Liver (tissue), 8 donors: ENCODE measurements at regions not wholly inside any gene's neighbourhood (a gene's known extent, or its start where the extent isn't known, plus 50 kb on each side); places are given as distances from the start of the nearest gene placed in this dataset.

Experiments
- DNase-seq: peaks from one replicate; pipeline ENCODE4 v3.0.0-alpha.2; 2017; ENCODE audit warnings: low spot score
- H3K27ac ChIP-seq, 2 donors: one replicate each; pipeline ENCODE4 v1.7.0; 2013; ENCODE audit warnings: inconsistent platforms in 2 of 2, low read length in 2 of 2, control low read depth in 1 of 2, low read depth in 1 of 2, mild to moderate bottlenecking in 1 of 2
- H3K27me3 ChIP-seq, 4 donors: one replicate each; pipeline versions ENCODE4 v1.6.1 to v1.7.0; 2013; ENCODE audit warnings: low read length in 3 of 4, inconsistent platforms in 1 of 4, mild to moderate bottlenecking in 1 of 4, moderate library complexity in 1 of 4; ENCODE audit not compliant: control insufficient read depth in 4 of 4, insufficient read depth in 4 of 4
- H3K36me3 ChIP-seq, 4 donors: one replicate each; pipeline versions ENCODE4 v1.6.1 to v1.7.0; 2013; ENCODE audit warnings: low read length in 3 of 4, mild to moderate bottlenecking in 3 of 4, low read depth in 1 of 4, moderate library complexity in 1 of 4; ENCODE audit not compliant: control insufficient read depth in 4 of 4, insufficient read depth in 3 of 4
- H3K4me1 ChIP-seq, 4 donors: one replicate each; pipeline versions ENCODE4 v1.6.1 to v1.7.0; 2013; ENCODE audit warnings: low read length in 3 of 4, mild to moderate bottlenecking in 3 of 4, moderate library complexity in 1 of 4; ENCODE audit not compliant: control insufficient read depth in 4 of 4, insufficient read depth in 4 of 4
- H3K4me3 ChIP-seq, 3 donors: one replicate each; pipeline versions ENCODE4 v1.6.1 to v1.7.0; 2013; ENCODE audit warnings: low read length in 3 of 3, control low read depth in 1 of 3, low read depth in 1 of 3, mild to moderate bottlenecking in 1 of 3
- H3K9ac ChIP-seq, 2 donors: one replicate each; pipeline ENCODE4 v1.7.0; 2013; ENCODE audit warnings: low read length in 2 of 2, mild to moderate bottlenecking in 2 of 2, moderate library complexity in 2 of 2, control low read depth in 1 of 2, low read depth in 1 of 2
- H3K9me3 ChIP-seq, 4 donors: one replicate each; pipeline versions ENCODE4 v1.6.1 to v1.7.0; 2013; ENCODE audit warnings: low read length in 3 of 4; ENCODE audit not compliant: control insufficient read depth in 4 of 4
- EGR1 ChIP-seq, 2 donors: IDR thresholded peaks; 2 replicates each; pipeline ENCODE4 v1.6.1; 2016 to 2018; ENCODE audit warnings: antibody characterized with exemption in 2 of 2, low read depth in 2 of 2
- FOXA1 ChIP-seq: IDR thresholded peaks from 2 replicates; pipeline ENCODE4 v1.6.1; 2016; ENCODE audit warnings: antibody characterized with exemption
- HNF4G ChIP-seq: IDR thresholded peaks from 2 replicates; pipeline ENCODE4 v1.6.1; 2016; ENCODE audit warnings: antibody characterized with exemption
- NR2F2 ChIP-seq: IDR thresholded peaks from 2 replicates; pipeline ENCODE4 v1.6.1; 2016; ENCODE audit warnings: antibody characterized with exemption
- RAD21 ChIP-seq, 2 donors: IDR thresholded peaks; 2 replicates each; pipeline ENCODE4 v1.6.1; 2016; ENCODE audit warnings: antibody characterized with exemption in 2 of 2, mild to moderate bottlenecking in 2 of 2
- SP1 ChIP-seq: IDR thresholded peaks from 2 replicates; pipeline ENCODE4 v1.6.1; 2018; ENCODE audit warnings: antibody characterized with exemption, mild to moderate bottlenecking
- TAF1 ChIP-seq: conservative IDR thresholded peaks from 2 replicates; pipeline ENCODE4 v1.6.1; 2016; ENCODE audit warnings: antibody characterized with exemption, mild to moderate bottlenecking
- YY1 ChIP-seq: IDR thresholded peaks from 2 replicates; pipeline ENCODE4 v1.6.1; 2016; ENCODE audit warnings: antibody characterized with exemption, mild to moderate bottlenecking
- WGBS: extraction: QIAGEN DNeasy Blood & Tissue Kit; methylation state at CpG from one replicate; pipeline ENCODE4 v1.1.7; 2013; 5-methylcytosine and 5-hydroxymethylcytosine counted together
- TF ChIP-seq, protein P1 (sequence below): IDR thresholded peaks from 2 replicates; pipeline ENCODE4 v1.6.1; 2016; ENCODE audit warnings: antibody characterized with exemption, mild to moderate bottlenecking
- TF ChIP-seq, protein P2 (sequence below): fragments of 150-350 bp; IDR thresholded peaks from 2 replicates; pipeline ENCODE4 v1.5.1; 2017; ENCODE audit warnings: improper control_type of control experiment, low read depth, low read length; ENCODE audit not compliant: missing input control
- TF ChIP-seq, protein P3 (sequence below): IDR thresholded peaks from 2 replicates; pipeline ENCODE4 v1.6.1; 2016; ENCODE audit warnings: antibody characterized with exemption
- TF ChIP-seq, protein P4 (sequence below): IDR thresholded peaks from 2 replicates; pipeline ENCODE4 v1.6.1; 2016; ENCODE audit warnings: antibody characterized with exemption
- donor health status: healthy.
- donor health status: healthy.
- donor health status: healthy.
- donor health status: healthy.
- donor health status: healthy.

DNA sequence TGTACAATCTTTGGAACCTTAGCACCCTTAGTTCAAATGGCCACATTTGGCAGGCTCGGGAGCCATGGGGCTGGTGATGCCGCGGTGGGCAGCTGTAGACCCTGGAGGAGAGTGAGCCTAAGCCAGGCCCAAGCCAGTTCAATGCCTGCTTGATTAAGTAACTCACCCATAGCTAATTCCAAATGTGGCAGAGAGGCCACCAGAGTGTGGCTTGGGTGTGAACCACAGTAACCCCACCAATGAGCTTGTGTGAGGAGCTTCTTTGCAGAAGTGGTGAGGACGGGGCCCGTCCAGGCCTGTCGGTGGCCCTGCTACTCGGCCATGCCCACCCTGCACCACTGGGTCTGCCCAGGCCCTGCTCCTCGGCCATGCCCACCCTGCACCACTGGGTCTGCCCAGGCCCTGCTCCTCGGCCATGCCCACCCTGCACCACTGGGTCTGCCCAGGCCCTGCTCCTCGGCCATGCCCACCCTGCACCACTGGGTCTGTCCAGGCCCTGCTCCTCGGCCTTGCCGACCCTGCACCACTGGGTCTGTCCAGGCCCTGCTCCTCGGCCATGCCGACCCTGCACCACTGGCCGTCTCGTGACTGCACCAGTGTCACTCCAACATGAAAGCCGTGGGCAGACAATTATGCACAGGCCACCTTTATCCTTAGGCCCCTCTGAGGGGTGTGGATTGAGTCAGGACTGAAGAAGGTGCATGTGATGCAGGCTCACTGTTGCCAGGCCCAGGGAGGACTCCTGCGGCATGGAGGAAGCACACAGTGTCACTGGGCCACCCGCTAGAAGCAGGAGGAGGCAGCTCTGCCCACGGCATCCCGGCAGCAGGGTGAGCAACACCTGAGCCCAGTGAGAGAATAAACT lies 75.4 kb downstream of the MRPL36 start:
- no peak overlapping the region for H3K27ac ChIP-seq
- peaks cover 0 to 4% (median 0%) of the 10 kb centered on the region in 4 donors for H3K27me3 ChIP-seq
- no peaks in the 10 kb centered on the region for H3K4me1 ChIP-seq
- no peaks in the 10 kb centered on the region for H3K36me3 ChIP-seq
- no peak for TF ChIP-seq NR2F2
- TF ChIP-seq, protein P1, sequence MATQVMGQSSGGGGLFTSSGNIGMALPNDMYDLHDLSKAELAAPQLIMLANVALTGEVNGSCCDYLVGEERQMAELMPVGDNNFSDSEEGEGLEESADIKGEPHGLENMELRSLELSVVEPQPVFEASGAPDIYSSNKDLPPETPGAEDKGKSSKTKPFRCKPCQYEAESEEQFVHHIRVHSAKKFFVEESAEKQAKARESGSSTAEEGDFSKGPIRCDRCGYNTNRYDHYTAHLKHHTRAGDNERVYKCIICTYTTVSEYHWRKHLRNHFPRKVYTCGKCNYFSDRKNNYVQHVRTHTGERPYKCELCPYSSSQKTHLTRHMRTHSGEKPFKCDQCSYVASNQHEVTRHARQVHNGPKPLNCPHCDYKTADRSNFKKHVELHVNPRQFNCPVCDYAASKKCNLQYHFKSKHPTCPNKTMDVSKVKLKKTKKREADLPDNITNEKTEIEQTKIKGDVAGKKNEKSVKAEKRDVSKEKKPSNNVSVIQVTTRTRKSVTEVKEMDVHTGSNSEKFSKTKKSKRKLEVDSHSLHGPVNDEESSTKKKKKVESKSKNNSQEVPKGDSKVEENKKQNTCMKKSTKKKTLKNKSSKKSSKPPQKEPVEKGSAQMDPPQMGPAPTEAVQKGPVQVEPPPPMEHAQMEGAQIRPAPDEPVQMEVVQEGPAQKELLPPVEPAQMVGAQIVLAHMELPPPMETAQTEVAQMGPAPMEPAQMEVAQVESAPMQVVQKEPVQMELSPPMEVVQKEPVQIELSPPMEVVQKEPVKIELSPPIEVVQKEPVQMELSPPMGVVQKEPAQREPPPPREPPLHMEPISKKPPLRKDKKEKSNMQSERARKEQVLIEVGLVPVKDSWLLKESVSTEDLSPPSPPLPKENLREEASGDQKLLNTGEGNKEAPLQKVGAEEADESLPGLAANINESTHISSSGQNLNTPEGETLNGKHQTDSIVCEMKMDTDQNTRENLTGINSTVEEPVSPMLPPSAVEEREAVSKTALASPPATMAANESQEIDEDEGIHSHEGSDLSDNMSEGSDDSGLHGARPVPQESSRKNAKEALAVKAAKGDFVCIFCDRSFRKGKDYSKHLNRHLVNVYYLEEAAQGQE = no peak
- TF ChIP-seq, protein P2, sequence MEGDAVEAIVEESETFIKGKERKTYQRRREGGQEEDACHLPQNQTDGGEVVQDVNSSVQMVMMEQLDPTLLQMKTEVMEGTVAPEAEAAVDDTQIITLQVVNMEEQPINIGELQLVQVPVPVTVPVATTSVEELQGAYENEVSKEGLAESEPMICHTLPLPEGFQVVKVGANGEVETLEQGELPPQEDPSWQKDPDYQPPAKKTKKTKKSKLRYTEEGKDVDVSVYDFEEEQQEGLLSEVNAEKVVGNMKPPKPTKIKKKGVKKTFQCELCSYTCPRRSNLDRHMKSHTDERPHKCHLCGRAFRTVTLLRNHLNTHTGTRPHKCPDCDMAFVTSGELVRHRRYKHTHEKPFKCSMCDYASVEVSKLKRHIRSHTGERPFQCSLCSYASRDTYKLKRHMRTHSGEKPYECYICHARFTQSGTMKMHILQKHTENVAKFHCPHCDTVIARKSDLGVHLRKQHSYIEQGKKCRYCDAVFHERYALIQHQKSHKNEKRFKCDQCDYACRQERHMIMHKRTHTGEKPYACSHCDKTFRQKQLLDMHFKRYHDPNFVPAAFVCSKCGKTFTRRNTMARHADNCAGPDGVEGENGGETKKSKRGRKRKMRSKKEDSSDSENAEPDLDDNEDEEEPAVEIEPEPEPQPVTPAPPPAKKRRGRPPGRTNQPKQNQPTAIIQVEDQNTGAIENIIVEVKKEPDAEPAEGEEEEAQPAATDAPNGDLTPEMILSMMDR = no peak
- TF ChIP-seq SP1 = no peak
- no peak for TF ChIP-seq RAD21 (IDR thresholded peaks at IDR 0.05)
- TF ChIP-seq, protein P3, sequence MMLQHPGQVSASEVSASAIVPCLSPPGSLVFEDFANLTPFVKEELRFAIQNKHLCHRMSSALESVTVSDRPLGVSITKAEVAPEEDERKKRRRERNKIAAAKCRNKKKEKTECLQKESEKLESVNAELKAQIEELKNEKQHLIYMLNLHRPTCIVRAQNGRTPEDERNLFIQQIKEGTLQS = no peak
- no peak for TF ChIP-seq TAF1
- TF ChIP-seq, protein P4, sequence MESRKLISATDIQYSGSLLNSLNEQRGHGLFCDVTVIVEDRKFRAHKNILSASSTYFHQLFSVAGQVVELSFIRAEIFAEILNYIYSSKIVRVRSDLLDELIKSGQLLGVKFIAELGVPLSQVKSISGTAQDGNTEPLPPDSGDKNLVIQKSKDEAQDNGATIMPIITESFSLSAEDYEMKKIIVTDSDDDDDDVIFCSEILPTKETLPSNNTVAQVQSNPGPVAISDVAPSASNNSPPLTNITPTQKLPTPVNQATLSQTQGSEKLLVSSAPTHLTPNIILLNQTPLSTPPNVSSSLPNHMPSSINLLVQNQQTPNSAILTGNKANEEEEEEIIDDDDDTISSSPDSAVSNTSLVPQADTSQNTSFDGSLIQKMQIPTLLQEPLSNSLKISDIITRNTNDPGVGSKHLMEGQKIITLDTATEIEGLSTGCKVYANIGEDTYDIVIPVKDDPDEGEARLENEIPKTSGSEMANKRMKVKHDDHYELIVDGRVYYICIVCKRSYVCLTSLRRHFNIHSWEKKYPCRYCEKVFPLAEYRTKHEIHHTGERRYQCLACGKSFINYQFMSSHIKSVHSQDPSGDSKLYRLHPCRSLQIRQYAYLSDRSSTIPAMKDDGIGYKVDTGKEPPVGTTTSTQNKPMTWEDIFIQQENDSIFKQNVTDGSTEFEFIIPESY = no peak
- TF ChIP-seq HNF4G = no peak
- TF ChIP-seq FOXA1 = no peak
- 86% methylated on average over 21 of the region's 21 CpGs for WGBS
- no peak overlapping the region for H3K9ac ChIP-seq
- H3K9me3 ChIP-seq = peaks cover 2 to 7% (median 4%) of the 10 kb centered on the region in 4 donors
- DNase-seq = peak; percentile 26
- H3K4me3 ChIP-seq = no peak overlapping the region

DNA sequence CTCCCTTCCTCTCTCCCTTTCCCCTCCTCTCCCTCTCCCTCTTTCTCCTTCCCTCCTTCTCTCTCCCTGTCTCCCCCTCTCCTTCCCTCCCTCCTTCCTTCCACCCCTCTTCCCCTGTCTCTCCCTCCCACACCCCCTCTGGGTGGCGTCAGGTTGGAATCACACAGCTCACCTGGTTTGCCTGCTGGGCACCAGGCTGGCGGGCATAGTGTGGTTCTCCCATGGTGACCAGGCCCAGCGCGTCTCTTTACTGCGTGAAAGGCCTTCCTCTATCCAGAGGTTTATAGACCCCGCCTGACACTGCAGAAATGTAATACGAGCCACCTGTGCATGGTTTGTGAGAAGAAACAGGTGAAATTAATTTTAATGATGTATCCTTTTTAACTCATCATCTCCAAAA lies 76.2 kb downstream of the MRPL36 start:
- H3K36me3 ChIP-seq = no peaks in the 10 kb centered on the region
- DNase-seq = peak; percentile 8
- H3K4me3 ChIP-seq = no peak overlapping the region
- no peak for TF ChIP-seq SP1
- TF ChIP-seq, protein P4 = no peak
- TF ChIP-seq EGR1 (IDR thresholded peaks at IDR 0.05; ENCODE audit: low read depth in 2 of 2) = no peak
- no peak for TF ChIP-seq YY1
- peaks cover 2 to 8% (median 5%) of the 10 kb centered on the region in 4 donors for H3K9me3 ChIP-seq
- H3K4me1 ChIP-seq = no peaks in the 10 kb centered on the region
- WGBS = 91% methylated on average over 7 of the region's 7 CpGs
- H3K27me3 ChIP-seq = peaks cover 0 to 4% (median 0%) of the 10 kb centered on the region in 4 donors
- H3K27ac ChIP-seq = no peak overlapping the region
- H3K9ac ChIP-seq = no peak overlapping the region
